ENCODE measurements at regions not wholly inside any gene's neighbourhood (a gene's known extent, or its start where the extent isn't known, plus 50 kb on each side); places are given as distances from the start of the nearest gene placed in this dataset.

- TF ChIP-seq YY1 (IDR thresholded peaks at IDR 0.05; ENCODE audit: low read depth, low read length) (0 out of 2 replicates have a peak, but pooled peaks have one; percentile 17), BACH1 (IDR thresholded peaks at IDR 0.05; ENCODE audit: low read length) (no peak), SIN3A (conservative IDR thresholded peaks at IDR 0.05 in 1 of 2, IDR thresholded peaks at IDR 0.05 in 1 of 2; ENCODE audit: low read depth in 1 of 2, low read length in 2 of 2) (no peak)
These were observed 1652.4 kb upstream of the ACO1 start (continued) for GRCh38 chr9:30732060-30732459.
